Liver (tissue), 8 donors: ENCODE measurements at regions not wholly inside any gene's neighbourhood (a gene's known extent, or its start where the extent isn't known, plus 50 kb on each side); places are given as distances from the start of the nearest gene placed in this dataset.

Experiments
- DNase-seq: peaks from one replicate; pipeline ENCODE4 v3.0.0-alpha.2; 2017; ENCODE audit warnings: low spot score
- H3K27ac ChIP-seq, 2 donors: one replicate each; pipeline ENCODE4 v1.7.0; 2013; ENCODE audit warnings: inconsistent platforms in 2 of 2, low read length in 2 of 2, control low read depth in 1 of 2, low read depth in 1 of 2, mild to moderate bottlenecking in 1 of 2
- H3K27me3 ChIP-seq, 4 donors: one replicate each; pipeline versions ENCODE4 v1.6.1 to v1.7.0; 2013; ENCODE audit warnings: low read length in 3 of 4, inconsistent platforms in 1 of 4, mild to moderate bottlenecking in 1 of 4, moderate library complexity in 1 of 4; ENCODE audit not compliant: control insufficient read depth in 4 of 4, insufficient read depth in 4 of 4
- H3K36me3 ChIP-seq, 4 donors: one replicate each; pipeline versions ENCODE4 v1.6.1 to v1.7.0; 2013; ENCODE audit warnings: low read length in 3 of 4, mild to moderate bottlenecking in 3 of 4, low read depth in 1 of 4, moderate library complexity in 1 of 4; ENCODE audit not compliant: control insufficient read depth in 4 of 4, insufficient read depth in 3 of 4
- H3K4me1 ChIP-seq, 4 donors: one replicate each; pipeline versions ENCODE4 v1.6.1 to v1.7.0; 2013; ENCODE audit warnings: low read length in 3 of 4, mild to moderate bottlenecking in 3 of 4, moderate library complexity in 1 of 4; ENCODE audit not compliant: control insufficient read depth in 4 of 4, insufficient read depth in 4 of 4
- H3K4me3 ChIP-seq, 3 donors: one replicate each; pipeline versions ENCODE4 v1.6.1 to v1.7.0; 2013; ENCODE audit warnings: low read length in 3 of 3, control low read depth in 1 of 3, low read depth in 1 of 3, mild to moderate bottlenecking in 1 of 3
- H3K9ac ChIP-seq, 2 donors: one replicate each; pipeline ENCODE4 v1.7.0; 2013; ENCODE audit warnings: low read length in 2 of 2, mild to moderate bottlenecking in 2 of 2, moderate library complexity in 2 of 2, control low read depth in 1 of 2, low read depth in 1 of 2
- H3K9me3 ChIP-seq, 4 donors: one replicate each; pipeline versions ENCODE4 v1.6.1 to v1.7.0; 2013; ENCODE audit warnings: low read length in 3 of 4; ENCODE audit not compliant: control insufficient read depth in 4 of 4
- EGR1 ChIP-seq, 2 donors: IDR thresholded peaks; 2 replicates each; pipeline ENCODE4 v1.6.1; 2016 to 2018; ENCODE audit warnings: antibody characterized with exemption in 2 of 2, low read depth in 2 of 2
- FOXA1 ChIP-seq: IDR thresholded peaks from 2 replicates; pipeline ENCODE4 v1.6.1; 2016; ENCODE audit warnings: antibody characterized with exemption
- FOXA2 ChIP-seq: IDR thresholded peaks from 2 replicates; pipeline ENCODE4 v1.6.1; 2016; ENCODE audit warnings: antibody characterized with exemption
- GABPA ChIP-seq, 2 donors: IDR thresholded peaks in 1 of 2; conservative IDR thresholded peaks in 1 of 2; 2 replicates each; pipeline ENCODE4 v1.6.1; 2016; ENCODE audit warnings: antibody characterized with exemption in 2 of 2, mild to moderate bottlenecking in 1 of 2, moderate library complexity in 1 of 2
- HNF4A ChIP-seq, 2 donors: conservative IDR thresholded peaks; 2 replicates each; pipeline ENCODE4 v1.6.1; 2016; ENCODE audit warnings: antibody characterized with exemption in 2 of 2, mild to moderate bottlenecking in 2 of 2
- HNF4G ChIP-seq: IDR thresholded peaks from 2 replicates; pipeline ENCODE4 v1.6.1; 2016; ENCODE audit warnings: antibody characterized with exemption
- JUND ChIP-seq, 2 donors: IDR thresholded peaks; 2 replicates each; pipeline ENCODE4 v1.6.1; 2016; ENCODE audit warnings: antibody characterized with exemption in 2 of 2
- NR2F2 ChIP-seq: IDR thresholded peaks from 2 replicates; pipeline ENCODE4 v1.6.1; 2016; ENCODE audit warnings: antibody characterized with exemption
- RAD21 ChIP-seq, 2 donors: IDR thresholded peaks; 2 replicates each; pipeline ENCODE4 v1.6.1; 2016; ENCODE audit warnings: antibody characterized with exemption in 2 of 2, mild to moderate bottlenecking in 2 of 2
- RXRA ChIP-seq, 2 donors: IDR thresholded peaks; 2 replicates each; pipeline ENCODE4 v1.6.1; 2017 to 2018; ENCODE audit warnings: antibody characterized with exemption in 2 of 2, mild to moderate bottlenecking in 1 of 2
- SP1 ChIP-seq: IDR thresholded peaks from 2 replicates; pipeline ENCODE4 v1.6.1; 2018; ENCODE audit warnings: antibody characterized with exemption, mild to moderate bottlenecking
- TAF1 ChIP-seq: conservative IDR thresholded peaks from 2 replicates; pipeline ENCODE4 v1.6.1; 2016; ENCODE audit warnings: antibody characterized with exemption, mild to moderate bottlenecking
- YY1 ChIP-seq: IDR thresholded peaks from 2 replicates; pipeline ENCODE4 v1.6.1; 2016; ENCODE audit warnings: antibody characterized with exemption, mild to moderate bottlenecking
- WGBS: extraction: QIAGEN DNeasy Blood & Tissue Kit; methylation state at CpG from one replicate; pipeline ENCODE4 v1.1.7; 2013; 5-methylcytosine and 5-hydroxymethylcytosine counted together
- TF ChIP-seq, protein P1 (sequence below): IDR thresholded peaks from 2 replicates; pipeline ENCODE4 v1.6.1; 2016; ENCODE audit warnings: antibody characterized with exemption, mild to moderate bottlenecking
- TF ChIP-seq, protein P2 (sequence below): IDR thresholded peaks from 2 replicates; pipeline ENCODE4 v1.6.1; 2016; ENCODE audit warnings: antibody characterized with exemption
- TF ChIP-seq, protein P3 (sequence below): fragments of 150-350 bp; IDR thresholded peaks from 2 replicates; pipeline ENCODE4 v1.5.1; 2017; ENCODE audit warnings: improper control_type of control experiment, low read depth, low read length; ENCODE audit not compliant: missing input control
- TF ChIP-seq, protein P4 (sequence below): IDR thresholded peaks from 2 replicates; pipeline ENCODE4 v1.6.1; 2016; ENCODE audit warnings: antibody characterized with exemption
- TF ChIP-seq, protein P5 (sequence below): IDR thresholded peaks from 2 replicates; pipeline ENCODE4 v1.6.1; 2016; ENCODE audit warnings: antibody characterized with exemption
- donor health status: healthy.
- donor health status: healthy.
- donor health status: healthy.
- donor health status: healthy.
- donor health status: healthy.

DNA sequence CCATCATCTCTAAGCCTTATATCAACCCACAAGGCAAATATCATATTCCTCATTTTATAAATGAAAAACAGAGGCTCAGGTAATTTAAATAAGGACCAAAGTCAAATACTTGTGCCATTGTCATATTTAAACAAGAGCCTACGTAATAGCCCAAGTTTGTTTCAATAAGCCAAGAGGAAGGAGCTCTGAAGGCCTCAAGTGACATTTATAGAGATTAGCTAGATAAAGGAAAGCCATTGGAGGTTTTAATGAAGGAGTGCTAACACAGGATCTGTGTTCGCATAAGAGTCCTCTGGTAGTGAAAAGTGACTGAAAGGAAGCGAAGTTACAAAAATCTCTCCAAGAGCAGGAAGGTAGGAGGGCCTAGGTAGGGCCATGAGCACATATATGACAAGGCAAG is 384.9 kb upstream of the NOCT start:
- Histone ChIP-seq H3K9ac (no peak overlapping the region), H3K36me3 (no peaks in the 10 kb centered on the region), H3K4me1 (no peaks in the 10 kb centered on the region), H3K9me3 (no peaks in the 10 kb centered on the region), H3K27me3 (no peaks in the 10 kb centered on the region), H3K4me3 (no peak overlapping the region), H3K27ac (no peak overlapping the region)
- no peak for DNase-seq
- 88% methylated on average over 3 of the region's 3 CpGs for WGBS
- TF ChIP-seq EGR1 (IDR thresholded peaks at IDR 0.05; ENCODE audit: low read depth in 2 of 2) (no peak), JUND (IDR thresholded peaks at IDR 0.05) (no peak), SP1 (no peak), NR2F2 (no peak), TAF1 (no peak), GABPA (IDR thresholded peaks at IDR 0.05 in 1 of 2, conservative IDR thresholded peaks at IDR 0.05 in 1 of 2) (no peak), FOXA2 (no peak), HNF4G (no peak), HNF4A (conservative IDR thresholded peaks at IDR 0.05) (no peak), RXRA (IDR thresholded peaks at IDR 0.05) (no peak), YY1 (no peak), RAD21 (IDR thresholded peaks at IDR 0.05) (no peak), FOXA1 (no peak)
- TF ChIP-seq, protein P1, sequence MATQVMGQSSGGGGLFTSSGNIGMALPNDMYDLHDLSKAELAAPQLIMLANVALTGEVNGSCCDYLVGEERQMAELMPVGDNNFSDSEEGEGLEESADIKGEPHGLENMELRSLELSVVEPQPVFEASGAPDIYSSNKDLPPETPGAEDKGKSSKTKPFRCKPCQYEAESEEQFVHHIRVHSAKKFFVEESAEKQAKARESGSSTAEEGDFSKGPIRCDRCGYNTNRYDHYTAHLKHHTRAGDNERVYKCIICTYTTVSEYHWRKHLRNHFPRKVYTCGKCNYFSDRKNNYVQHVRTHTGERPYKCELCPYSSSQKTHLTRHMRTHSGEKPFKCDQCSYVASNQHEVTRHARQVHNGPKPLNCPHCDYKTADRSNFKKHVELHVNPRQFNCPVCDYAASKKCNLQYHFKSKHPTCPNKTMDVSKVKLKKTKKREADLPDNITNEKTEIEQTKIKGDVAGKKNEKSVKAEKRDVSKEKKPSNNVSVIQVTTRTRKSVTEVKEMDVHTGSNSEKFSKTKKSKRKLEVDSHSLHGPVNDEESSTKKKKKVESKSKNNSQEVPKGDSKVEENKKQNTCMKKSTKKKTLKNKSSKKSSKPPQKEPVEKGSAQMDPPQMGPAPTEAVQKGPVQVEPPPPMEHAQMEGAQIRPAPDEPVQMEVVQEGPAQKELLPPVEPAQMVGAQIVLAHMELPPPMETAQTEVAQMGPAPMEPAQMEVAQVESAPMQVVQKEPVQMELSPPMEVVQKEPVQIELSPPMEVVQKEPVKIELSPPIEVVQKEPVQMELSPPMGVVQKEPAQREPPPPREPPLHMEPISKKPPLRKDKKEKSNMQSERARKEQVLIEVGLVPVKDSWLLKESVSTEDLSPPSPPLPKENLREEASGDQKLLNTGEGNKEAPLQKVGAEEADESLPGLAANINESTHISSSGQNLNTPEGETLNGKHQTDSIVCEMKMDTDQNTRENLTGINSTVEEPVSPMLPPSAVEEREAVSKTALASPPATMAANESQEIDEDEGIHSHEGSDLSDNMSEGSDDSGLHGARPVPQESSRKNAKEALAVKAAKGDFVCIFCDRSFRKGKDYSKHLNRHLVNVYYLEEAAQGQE = no peak
- TF ChIP-seq, protein P2, sequence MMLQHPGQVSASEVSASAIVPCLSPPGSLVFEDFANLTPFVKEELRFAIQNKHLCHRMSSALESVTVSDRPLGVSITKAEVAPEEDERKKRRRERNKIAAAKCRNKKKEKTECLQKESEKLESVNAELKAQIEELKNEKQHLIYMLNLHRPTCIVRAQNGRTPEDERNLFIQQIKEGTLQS = no peak
- TF ChIP-seq, protein P3, sequence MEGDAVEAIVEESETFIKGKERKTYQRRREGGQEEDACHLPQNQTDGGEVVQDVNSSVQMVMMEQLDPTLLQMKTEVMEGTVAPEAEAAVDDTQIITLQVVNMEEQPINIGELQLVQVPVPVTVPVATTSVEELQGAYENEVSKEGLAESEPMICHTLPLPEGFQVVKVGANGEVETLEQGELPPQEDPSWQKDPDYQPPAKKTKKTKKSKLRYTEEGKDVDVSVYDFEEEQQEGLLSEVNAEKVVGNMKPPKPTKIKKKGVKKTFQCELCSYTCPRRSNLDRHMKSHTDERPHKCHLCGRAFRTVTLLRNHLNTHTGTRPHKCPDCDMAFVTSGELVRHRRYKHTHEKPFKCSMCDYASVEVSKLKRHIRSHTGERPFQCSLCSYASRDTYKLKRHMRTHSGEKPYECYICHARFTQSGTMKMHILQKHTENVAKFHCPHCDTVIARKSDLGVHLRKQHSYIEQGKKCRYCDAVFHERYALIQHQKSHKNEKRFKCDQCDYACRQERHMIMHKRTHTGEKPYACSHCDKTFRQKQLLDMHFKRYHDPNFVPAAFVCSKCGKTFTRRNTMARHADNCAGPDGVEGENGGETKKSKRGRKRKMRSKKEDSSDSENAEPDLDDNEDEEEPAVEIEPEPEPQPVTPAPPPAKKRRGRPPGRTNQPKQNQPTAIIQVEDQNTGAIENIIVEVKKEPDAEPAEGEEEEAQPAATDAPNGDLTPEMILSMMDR = no peak
- TF ChIP-seq, protein P4, sequence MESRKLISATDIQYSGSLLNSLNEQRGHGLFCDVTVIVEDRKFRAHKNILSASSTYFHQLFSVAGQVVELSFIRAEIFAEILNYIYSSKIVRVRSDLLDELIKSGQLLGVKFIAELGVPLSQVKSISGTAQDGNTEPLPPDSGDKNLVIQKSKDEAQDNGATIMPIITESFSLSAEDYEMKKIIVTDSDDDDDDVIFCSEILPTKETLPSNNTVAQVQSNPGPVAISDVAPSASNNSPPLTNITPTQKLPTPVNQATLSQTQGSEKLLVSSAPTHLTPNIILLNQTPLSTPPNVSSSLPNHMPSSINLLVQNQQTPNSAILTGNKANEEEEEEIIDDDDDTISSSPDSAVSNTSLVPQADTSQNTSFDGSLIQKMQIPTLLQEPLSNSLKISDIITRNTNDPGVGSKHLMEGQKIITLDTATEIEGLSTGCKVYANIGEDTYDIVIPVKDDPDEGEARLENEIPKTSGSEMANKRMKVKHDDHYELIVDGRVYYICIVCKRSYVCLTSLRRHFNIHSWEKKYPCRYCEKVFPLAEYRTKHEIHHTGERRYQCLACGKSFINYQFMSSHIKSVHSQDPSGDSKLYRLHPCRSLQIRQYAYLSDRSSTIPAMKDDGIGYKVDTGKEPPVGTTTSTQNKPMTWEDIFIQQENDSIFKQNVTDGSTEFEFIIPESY = no peak
- TF ChIP-seq, protein P5, sequence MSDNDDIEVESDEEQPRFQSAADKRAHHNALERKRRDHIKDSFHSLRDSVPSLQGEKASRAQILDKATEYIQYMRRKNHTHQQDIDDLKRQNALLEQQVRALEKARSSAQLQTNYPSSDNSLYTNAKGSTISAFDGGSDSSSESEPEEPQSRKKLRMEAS = no peak

DNA sequence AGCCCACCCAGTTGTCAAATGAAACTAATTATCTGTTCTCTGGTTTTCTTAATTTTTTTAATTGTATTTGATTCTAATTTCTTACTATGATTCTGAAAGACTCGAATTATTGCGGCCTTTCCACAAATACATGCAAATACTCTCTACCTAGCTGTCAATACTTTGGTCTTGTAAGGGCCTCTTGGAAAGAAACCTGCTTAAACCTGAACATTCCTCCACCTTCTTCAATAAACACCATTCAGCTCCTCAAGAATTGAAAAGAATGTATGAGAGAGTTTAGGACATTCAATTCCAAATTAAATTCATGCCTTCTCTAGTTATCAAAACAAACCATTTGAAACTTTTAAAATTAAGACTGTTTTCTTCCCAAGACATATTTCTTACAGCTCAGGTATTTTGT is 385.9 kb upstream of the NOCT start:
- Histone ChIP-seq H3K27ac (no peak overlapping the region), H3K9ac (no peak overlapping the region)
- WGBS = 92% methylated on average over 2 of the region's 2 CpGs
- TF ChIP-seq, protein P1 = no peak
- TF ChIP-seq, protein P3 = no peak
- TF ChIP-seq HNF4G (no peak), SP1 (no peak), FOXA1 (no peak), RXRA (IDR thresholded peaks at IDR 0.05) (no peak), FOXA2 (no peak), JUND (IDR thresholded peaks at IDR 0.05) (no peak), GABPA (IDR thresholded peaks at IDR 0.05 in 1 of 2, conservative IDR thresholded peaks at IDR 0.05 in 1 of 2) (no peak), HNF4A (conservative IDR thresholded peaks at IDR 0.05) (no peak), NR2F2 (no peak), TAF1 (no peak)
- TF ChIP-seq, protein P5 = no peak

More for the DNA sequence above, 385.9 kb upstream of the NOCT start:
- no peaks in the 10 kb centered on the region for H3K36me3 ChIP-seq
- no peak overlapping the region for H3K4me3 ChIP-seq
- DNase-seq = no peak
- no peaks in the 10 kb centered on the region for H3K9me3 ChIP-seq
- H3K27me3 ChIP-seq = no peaks in the 10 kb centered on the region
- no peaks in the 10 kb centered on the region for H3K4me1 ChIP-seq
